ENCODE measurements at regions not wholly inside any gene's neighbourhood (a gene's known extent, or its start where the extent isn't known, plus 50 kb on each side); places are given as distances from the start of the nearest gene placed in this dataset.

DNA sequence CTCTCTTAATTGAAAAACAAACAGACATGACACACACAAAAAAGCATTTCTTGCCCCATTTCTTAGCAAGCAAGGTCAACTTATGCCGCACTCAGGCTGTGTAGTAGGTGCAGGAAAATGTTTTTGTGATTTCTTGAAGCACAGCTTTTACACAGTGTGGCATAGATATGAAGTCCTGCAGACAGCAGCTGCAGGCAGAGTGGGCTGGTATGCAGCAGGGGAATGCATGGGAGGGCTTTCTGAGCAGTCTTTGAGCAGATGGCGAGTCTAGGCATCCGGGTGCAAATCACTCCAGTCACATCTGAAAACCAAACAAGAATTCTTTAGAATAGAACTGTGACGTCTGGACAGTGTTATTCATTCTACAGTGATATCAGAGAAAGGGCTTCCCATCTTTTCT lies 87.5 kb downstream of the BLID start:
- TF ChIP-seq ZBTB7A (IDR thresholded peaks at IDR 0.05; ENCODE audit: low read depth) (no peak), TAF1 (IDR thresholded peaks at IDR 0.05; ENCODE audit: low read depth) (no peak), FOXM1 (IDR thresholded peaks at IDR 0.05; ENCODE audit: borderline replicate concordance, low read depth) (no peak), EP300 (IDR thresholded peaks at IDR 0.05; ENCODE audit: borderline replicate concordance) (no peak), NFIC (IDR thresholded peaks at IDR 0.05) (no peak), TCF12 (IDR thresholded peaks at IDR 0.05; ENCODE audit: low read depth) (no peak), CEBPB (IDR thresholded peaks at IDR 0.05) (no peak)
- TF ChIP-seq, protein P1, sequence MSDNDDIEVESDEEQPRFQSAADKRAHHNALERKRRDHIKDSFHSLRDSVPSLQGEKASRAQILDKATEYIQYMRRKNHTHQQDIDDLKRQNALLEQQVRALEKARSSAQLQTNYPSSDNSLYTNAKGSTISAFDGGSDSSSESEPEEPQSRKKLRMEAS (IDR thresholded peaks at IDR 0.05), result no peak
- TF ChIP-seq, protein P2, sequence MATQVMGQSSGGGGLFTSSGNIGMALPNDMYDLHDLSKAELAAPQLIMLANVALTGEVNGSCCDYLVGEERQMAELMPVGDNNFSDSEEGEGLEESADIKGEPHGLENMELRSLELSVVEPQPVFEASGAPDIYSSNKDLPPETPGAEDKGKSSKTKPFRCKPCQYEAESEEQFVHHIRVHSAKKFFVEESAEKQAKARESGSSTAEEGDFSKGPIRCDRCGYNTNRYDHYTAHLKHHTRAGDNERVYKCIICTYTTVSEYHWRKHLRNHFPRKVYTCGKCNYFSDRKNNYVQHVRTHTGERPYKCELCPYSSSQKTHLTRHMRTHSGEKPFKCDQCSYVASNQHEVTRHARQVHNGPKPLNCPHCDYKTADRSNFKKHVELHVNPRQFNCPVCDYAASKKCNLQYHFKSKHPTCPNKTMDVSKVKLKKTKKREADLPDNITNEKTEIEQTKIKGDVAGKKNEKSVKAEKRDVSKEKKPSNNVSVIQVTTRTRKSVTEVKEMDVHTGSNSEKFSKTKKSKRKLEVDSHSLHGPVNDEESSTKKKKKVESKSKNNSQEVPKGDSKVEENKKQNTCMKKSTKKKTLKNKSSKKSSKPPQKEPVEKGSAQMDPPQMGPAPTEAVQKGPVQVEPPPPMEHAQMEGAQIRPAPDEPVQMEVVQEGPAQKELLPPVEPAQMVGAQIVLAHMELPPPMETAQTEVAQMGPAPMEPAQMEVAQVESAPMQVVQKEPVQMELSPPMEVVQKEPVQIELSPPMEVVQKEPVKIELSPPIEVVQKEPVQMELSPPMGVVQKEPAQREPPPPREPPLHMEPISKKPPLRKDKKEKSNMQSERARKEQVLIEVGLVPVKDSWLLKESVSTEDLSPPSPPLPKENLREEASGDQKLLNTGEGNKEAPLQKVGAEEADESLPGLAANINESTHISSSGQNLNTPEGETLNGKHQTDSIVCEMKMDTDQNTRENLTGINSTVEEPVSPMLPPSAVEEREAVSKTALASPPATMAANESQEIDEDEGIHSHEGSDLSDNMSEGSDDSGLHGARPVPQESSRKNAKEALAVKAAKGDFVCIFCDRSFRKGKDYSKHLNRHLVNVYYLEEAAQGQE (IDR thresholded peaks at IDR 0.05; ENCODE audit: low read depth), result no peak
